RKO (cell line): ENCODE measurements at regions not wholly inside any gene's neighbourhood (a gene's known extent, or its start where the extent isn't known, plus 50 kb on each side); places are given as distances from the start of the nearest gene placed in this dataset.
A peak's percentile ranks its signal among the peaks of the same experiment; 100 is the strongest.

Source experiments
- DNase-seq: peaks from one replicate; pipeline ENCODE4 v3.0.0-alpha.2; 2016; ENCODE audit warnings: low spot score

- no peak for DNase-seq
These were observed 466.5 kb upstream of the DEPDC1 start for GRCh38 chr1:68963353-68963752.

- DNase-seq: no peak
These were observed 472.6 kb upstream of the DEPDC1 start for GRCh38 chr1:68969441-68969840.

GRCh38 chr1:68970571-68970970, 473.7 kb upstream of the DEPDC1 start:
- no peak for DNase-seq

GRCh38 chr1:68973459-68974244, 476.8 kb upstream of the DEPDC1 start:
- peak; percentile 68 for DNase-seq

GRCh38 chr1:68974447-68974846, 477.6 kb upstream of the DEPDC1 start:
- DNase-seq: no peak

GRCh38 chr1:68975212-68975933, 478.5 kb upstream of the DEPDC1 start:
- DNase-seq: no peak

- DNase-seq: no peak
These were observed 480.2 kb upstream of the DEPDC1 start for GRCh38 chr1:68976916-68977610.

- DNase-seq: no peak
These were observed 483.0 kb upstream of the DEPDC1 start for GRCh38 chr1:68979891-68980290.

- no peak for DNase-seq
These were observed 487.4 kb upstream of the DEPDC1 start for GRCh38 chr1:68984289-68984688.

- no peak for DNase-seq
These were observed 497.2 kb upstream of the DEPDC1 start for GRCh38 chr1:68994096-68994495.

GRCh38 chr1:69016468-69016867, 519.6 kb upstream of the DEPDC1 start:
- DNase-seq: no peak

GRCh38 chr1:69029649-69030048, 532.8 kb upstream of the DEPDC1 start:
- no peak for DNase-seq

- DNase-seq: no peak
These were observed 529.3 kb upstream of the LRRC7 start for GRCh38 chr1:69038379-69038778.

GRCh38 chr1:69045572-69045971, 522.1 kb upstream of the LRRC7 start:
- DNase-seq: no peak

GRCh38 chr1:69055194-69055593, 512.5 kb upstream of the LRRC7 start:
- no peak for DNase-seq

GRCh38 chr1:69058454-69058853, 509.3 kb upstream of the LRRC7 start:
- DNase-seq: no peak

- no peak for DNase-seq
These were observed 496.9 kb upstream of the LRRC7 start for GRCh38 chr1:69070660-69071373.

- no peak for DNase-seq
These were observed 494.5 kb upstream of the LRRC7 start for GRCh38 chr1:69073176-69073575.

- DNase-seq: no peak
These were observed 491.1 kb upstream of the LRRC7 start for GRCh38 chr1:69076631-69077030.

- no peak for DNase-seq
These were observed 490.5 kb upstream of the LRRC7 start for GRCh38 chr1:69077198-69077597.

GRCh38 chr1:69077633-69078032, 490.1 kb upstream of the LRRC7 start:
- DNase-seq: no peak

GRCh38 chr1:69081668-69082067, 486.1 kb upstream of the LRRC7 start:
- no peak for DNase-seq
